HG02973 (cell line): ENCODE measurements at regions not wholly inside any gene's neighbourhood (a gene's known extent, or its start where the extent isn't known, plus 50 kb on each side); places are given as distances from the start of the nearest gene placed in this dataset.

Experiments
- ATAC-seq: cut with Tn5 transposase; IDR thresholded peaks from one replicate; pipeline ENCODE4 v1.9.1; 2021; ENCODE audit warnings: moderate library complexity; ENCODE audit not compliant: unreplicated experiment

DNA sequence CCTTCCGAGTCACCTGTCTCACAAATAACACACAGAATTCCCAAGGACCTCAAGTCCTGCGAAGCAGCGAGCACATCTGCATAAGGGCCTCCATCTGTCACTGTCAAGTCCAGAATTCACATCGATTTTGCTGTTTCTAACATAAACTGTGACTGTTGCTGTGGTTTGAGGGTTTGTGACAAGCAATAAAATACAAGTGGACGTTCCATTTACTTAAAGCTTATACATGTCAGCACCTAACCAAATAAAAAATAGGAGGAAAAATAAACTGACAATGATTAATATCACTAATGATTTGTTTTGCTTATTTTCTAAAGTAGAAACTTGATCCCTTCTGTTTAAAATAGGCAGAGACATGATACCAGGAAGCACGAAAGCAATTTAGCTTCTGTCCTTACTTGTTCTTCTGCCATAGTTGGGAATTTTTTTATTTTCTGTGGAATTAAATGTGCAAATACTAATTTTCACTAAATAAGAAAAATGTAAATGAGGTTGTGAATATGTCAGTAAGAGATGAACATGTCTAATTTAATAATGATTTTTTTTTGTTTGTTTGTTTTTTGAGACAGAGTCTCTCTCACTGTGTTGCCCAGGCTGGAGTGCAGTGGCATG, 279.1 kb downstream of the FGF9 start:
- ATAC-seq, result no peak

DNA sequence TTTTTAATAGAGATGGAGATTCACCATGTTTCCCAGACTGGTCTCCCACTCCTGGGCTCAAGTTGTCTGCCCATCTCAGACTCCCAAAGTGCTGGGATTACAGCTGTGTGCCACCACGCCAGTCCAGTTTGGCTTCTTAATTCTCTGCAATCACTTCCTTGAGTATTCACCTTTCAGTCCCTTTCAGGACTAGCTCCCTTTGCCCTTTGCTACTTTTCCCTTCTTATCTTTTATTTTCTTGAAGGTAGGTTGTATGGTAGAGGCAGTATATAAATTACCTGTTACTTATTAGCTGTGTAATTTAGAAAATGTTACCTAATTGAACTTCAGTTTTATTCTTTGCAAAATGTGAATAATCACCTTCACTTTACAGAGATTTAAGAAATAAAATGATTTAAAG, 285.8 kb downstream of the FGF9 start:
- ATAC-seq, result no peak

DNA sequence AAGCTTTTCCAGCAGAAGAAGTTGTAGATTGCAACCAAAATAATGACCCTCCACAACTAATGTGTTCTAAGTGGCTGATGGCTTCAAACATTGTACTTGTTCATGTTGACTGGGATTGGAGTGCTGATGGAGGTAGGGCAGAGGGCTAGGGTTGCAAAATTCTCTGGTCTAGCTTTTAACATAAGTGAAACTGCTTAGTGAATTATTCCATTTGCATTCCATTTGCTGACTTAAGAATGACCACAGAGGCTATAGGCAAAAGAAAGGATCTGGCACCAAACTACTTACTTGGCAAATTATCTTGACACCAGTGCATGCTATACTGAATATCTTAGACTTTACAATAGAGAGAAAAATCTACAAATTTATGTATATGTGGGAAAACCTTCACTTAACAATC, 287.0 kb downstream of the FGF9 start:
- no peak for ATAC-seq

DNA sequence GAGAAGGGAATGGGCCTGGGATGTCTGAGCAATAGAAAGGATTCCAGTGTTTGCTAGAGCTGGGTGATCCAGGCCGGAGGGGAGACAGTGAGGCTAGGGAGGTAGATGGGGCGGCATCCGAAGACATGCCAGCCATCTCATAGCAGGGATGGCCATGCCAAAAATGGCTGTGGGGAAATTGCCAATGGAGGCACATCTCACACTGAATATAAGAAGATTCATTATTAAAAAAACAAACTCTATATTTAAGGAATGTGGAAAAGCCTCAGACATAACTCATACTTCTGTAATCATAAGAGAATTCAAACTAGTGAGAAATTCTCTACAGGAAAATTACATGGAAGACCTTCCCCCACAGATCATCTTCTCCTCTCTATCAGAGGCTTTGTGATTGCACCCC, 289.2 kb downstream of the FGF9 start:
- ATAC-seq, result no peak

DNA sequence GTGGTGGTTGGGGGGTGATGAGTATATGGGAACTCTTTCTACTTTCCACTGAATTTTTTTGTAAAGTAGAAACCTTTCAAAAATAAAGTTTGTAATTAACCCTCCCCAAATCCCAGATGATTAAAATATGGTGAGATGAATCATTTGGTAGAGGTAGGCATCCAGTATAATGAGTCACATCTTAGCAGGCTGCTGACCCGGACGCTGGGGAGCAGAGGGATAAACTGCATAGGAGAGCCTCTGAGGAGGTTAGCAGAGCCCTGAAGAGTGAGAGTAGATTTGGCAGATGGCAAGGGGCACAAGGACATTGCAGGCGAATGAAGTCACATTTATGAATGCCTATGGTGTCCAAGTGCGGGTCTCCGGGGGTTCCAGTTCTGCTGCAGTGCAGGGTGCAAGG, 293.8 kb downstream of the FGF9 start:
- ATAC-seq, result no peak

DNA sequence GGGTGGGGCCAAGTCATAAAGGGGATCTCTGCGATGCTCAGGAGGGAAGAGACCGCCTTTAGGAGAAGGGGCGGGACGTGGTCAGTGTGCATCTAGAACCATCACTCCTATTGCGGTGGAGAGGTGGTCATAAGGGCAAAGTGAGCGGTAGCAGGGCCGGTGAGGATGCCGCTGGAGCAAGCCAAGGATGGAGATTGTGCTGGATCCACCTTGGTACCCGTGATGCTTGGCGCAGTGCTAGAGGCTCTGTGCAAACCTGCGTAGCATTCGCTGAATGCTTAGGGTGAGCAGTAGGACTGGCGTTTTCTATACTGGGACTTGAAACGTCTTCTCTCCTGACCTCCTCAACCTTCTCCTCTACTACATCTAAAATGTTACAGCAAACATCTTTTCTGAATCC, 294.2 kb downstream of the FGF9 start:
- ATAC-seq, result no peak

DNA sequence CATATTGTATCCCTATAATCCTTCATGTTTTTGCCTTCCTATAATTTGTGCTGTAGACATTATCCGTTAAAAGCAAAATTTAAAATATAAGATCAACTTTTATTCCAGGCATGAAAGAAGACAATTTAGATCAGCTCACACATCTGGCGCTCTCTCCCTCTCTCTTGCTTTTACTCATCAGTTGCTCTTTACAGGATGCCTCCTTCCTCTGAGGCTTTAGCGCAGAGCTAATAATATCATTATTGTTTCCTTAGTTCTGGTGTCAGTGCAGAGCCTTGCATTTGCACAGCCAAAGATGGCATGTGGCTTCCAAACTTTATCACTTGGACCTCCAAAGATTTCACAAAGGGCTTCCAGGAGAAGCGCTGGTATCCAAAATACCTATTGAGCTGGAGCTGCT, 295.1 kb downstream of the FGF9 start:
- no peak for ATAC-seq

DNA sequence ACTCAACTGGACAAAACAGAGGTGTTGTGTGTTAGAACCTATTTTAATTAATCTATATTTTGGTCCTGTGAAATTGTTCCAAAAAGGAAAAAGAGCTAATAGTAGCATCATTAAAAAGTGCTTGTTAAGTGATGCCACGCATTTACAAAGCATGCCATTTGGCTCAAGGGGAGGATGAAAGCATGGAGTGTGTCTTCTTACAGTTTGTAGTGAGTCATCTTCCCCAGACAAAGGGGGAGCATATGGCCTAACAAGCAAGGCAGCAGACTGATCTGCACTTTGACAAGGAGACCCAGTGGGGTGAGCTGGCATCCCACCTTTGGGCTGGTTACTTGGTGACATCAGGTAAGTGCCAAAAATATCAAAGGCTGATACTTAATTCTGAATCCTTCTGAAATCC, 297.0 kb downstream of the FGF9 start:
- no peak for ATAC-seq

DNA sequence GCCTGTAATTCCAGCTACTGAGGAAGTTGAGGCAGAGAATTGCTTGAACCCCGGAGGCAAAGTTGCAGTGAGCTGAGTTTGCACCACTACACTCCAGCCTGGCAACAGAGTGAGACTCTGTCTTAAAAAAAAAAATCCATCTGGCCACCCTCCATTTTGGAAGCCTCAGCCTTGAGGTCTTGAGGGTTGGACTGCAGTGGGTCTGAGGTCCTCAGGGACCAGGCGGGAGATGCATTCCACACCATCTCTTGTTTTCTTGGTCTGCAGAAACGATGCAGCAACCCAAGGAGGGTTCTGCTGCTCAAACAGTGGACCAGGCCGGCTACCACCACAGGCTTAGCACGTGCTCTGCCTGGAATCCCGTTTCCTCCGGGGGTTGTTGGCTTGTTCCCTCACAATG, 299.3 kb downstream of the FGF9 start:
- ATAC-seq, result no peak

DNA sequence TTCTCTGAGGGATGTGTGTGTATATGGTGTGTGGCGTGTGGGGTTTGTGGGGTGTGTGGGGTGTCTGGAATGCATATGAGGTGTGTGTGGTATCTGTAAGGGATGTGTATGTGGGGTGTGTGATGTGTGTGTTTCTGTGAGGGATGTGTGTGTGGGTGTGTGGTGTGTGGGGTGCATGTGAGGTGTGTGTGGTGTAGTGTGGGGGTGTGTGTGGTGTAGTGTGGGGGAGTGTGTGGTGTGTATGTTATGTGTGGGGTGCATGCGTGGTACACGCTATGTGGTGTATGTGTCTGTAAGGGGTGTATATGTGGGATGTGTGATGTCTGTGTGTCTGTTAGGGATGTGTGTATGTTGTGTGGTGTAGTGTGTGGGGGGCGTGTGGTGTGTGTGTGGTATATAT, 300.0 kb downstream of the FGF9 start:
- no peak for ATAC-seq

DNA sequence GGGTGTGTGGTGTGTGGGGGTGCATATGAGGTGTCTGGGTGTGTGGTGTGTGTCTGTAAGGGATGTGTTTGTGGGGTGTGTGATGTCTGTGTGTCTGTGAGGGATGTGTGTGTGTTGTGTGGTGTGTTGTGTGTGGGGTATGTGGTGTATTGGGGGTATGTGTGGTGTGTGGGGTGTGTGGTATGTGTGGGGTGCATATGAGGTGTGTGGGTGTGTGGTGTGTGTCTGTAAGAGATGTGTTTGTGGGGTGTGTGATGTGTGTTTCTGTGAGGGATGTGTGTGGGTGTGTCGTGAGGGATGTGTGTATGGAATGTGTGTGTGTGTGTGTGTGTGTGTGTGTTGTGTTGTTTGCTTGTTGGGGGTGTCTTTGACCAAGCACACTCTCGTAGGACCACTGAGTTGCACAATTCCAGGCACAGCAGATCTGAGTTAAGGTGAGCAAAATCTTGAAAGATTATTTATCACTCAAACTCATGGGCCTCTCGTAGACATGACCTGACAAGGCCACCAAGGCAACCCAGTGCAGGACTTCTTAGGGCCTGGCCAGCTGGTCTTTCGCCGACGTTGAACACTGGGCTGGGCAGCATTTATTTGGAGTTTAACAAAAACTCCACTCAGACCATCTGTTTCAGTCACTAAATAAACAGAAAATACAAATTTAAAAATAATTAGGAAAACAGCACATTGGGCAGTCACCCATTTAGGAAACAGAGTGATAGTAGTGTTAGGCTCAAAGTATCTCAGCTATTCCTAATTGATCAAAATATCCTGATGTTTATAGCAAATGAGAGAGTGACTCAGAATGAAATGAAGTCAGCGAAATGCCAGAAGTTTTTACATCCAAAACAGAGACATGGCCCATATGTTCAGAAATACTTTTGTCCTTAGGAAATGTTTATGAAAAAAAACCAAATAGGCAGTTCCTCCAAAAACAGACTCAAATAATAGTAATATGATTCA, 301.1 kb downstream of the FGF9 start:
- no peak for ATAC-seq

DNA sequence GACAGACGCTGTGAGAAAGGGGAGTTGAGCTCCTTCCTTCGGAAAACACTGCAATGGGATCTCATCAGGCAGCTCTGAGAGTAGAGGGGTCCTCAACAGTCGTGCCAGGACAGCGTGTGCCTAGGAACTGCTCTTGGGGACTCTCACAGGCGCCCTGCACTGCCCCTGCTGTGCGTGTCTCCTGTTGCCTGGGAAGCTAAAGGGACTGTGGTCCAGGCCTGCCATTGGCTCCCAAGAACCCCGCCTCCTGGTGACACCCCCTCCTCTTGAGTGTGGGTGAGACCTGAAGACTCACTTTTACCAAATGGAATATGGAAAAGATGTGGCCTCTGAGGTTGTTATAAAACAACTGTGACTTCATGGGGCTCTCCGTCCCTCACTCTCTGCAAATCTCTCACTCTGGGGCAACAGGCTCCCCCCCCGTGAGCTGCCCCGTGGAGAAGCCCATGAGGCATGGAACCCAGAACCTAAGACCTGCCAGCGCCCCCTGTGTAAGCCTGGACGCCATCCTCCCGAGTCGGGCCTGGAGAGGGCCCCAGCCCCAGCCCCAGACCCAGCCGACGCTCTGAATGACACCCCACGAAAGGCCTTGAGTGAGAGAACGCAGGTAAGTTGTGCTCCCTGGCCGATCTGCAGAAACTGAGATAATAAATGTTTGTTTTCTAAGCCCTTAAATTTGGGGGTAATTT, 302.7 kb downstream of the FGF9 start:
- no peak for ATAC-seq

DNA sequence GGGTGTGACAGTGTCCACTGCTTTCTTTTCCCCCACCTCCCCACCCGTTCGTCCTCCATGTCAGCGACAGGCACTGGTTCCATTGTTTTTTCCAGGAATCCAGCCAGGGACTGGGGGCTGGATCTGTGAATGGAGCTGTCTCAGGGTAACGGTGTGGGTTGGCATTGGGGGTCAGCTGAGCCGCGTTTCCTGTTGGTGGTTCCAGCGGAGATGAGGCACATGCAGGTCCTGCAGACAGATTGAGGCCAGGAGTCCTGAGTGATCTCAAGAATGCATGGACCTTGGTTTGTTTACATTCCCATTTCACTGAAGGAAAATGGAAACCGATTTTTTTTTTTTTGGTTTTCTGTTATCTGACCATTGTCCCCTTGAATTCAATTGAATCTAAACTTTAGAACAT, 303.9 kb downstream of the FGF9 start:
- no peak for ATAC-seq

DNA sequence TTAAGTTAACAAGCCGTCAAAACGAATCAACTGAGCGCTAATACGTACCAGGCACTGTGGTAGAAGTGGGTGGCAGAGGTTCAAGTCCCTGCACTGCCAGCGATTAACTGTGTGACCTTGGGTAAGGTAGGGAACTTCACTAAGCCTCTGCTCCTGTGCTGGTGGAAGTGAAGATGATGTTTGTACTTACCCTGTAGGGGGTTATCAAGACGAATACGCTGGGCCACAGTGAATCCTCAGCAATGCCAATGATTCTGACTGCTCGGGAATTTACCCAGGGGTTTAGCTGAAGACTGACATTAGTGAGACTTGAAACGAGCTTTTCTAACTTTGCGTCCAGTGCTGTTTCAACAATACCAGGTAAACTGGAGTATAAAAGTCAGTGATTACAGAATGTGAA, 305.3 kb downstream of the FGF9 start:
- no peak for ATAC-seq

DNA sequence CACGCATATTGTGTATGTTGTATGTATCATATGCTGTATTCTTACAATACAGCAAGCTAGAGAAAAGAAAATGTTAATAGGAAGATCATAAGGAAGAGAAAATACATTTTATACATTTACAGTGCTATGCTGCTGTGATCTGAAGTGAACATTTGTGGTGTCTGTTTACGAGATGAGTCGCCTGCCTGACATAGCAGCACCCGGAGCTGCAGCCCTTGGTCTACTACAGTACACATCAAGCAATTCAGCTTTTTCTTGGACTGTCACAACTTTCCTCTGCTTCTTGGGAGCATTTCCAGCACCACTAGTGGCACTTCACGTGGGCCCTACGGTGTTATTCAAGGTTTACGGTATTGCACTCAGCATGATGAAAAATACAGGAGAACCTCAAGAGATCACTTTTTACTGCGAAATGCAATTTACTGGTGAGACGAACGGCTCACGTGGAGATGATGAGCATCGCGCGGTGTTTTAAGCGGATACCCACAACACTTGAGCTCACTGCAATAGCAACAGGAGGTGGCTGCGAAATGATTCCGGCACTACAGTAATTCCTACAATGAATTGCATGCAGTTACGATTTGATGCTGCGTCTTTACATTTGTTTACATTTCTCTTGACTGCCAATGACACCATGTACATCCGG, 308.4 kb downstream of the FGF9 start:
- ATAC-seq, result no peak

DNA sequence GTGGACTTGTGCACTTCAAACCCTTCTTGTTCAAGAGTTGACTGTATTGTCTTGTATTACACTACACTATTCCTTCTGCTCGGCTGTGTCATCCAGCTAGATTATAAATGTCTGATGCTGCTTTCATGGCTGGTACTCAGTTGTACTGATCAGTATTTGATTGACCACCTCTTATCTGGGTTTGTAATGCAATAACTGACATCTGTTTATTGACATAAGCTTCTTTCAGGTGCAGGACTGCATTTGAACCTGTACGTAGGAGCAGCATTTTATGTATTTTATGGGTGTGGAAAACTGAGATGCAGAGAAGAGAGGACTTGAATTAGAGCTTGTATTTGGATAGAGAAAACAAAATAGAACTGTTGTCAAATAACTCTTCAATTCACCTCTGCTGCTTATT, 309.2 kb downstream of the FGF9 start:
- no peak for ATAC-seq

DNA sequence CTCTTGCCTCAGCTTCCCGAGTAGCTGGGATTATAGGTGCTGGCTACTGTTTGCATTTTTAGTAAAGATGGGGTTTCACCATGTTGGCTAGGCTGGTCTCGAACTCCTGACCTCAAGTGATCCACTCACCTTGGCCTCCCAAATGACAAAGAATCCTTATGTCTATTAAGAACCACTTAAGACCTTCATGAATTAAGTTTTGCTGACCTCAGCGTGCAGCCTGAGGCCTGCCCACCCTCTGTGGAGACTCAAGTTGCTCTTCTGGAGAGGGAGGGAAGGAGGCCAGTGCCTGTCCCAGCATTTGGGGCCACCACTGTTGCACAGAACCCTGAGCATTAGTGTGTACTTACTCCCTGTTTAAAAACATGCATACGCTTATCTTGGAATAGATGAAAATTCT, 313.3 kb downstream of the FGF9 start:
- no peak for ATAC-seq

DNA sequence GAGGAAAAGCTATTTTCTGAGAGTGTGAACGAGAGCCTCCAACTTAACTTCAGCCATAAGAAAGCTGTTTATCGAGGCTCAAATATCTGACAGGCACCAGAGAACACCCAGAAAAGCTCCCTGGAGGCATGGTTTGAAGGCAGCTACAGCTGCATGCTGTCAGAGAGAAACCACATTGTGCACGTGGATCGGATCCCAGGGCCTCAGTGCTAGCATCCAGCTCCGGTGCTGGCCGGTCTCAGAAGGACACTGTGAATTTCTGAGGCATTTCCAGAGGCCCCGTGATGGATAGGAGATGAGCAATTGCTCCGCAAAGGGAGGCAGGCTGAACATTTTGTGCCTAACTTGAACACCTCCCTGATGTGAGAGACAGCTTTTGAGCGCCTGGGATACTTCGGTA, 315.7 kb downstream of the FGF9 start:
- ATAC-seq, result no peak

DNA sequence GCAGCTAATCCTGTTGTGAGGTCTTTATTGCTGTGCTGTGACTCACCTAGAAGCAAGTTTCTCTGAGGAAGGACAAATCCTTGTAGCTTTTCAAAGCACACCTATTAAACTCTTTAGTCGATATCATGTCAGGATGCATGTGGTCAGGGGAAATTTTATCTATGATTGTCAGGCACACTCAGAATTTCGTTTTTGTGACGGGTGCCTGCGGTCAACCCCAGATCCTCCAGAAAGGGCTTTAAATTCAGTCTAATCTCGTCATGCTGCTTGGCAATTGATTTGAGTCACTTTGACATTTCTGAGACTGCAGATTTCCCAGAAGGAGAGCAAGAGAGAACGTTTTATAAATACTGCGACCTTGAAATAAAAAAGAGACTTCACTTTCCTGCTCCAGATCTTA, 316.9 kb downstream of the FGF9 start:
- no peak for ATAC-seq

DNA sequence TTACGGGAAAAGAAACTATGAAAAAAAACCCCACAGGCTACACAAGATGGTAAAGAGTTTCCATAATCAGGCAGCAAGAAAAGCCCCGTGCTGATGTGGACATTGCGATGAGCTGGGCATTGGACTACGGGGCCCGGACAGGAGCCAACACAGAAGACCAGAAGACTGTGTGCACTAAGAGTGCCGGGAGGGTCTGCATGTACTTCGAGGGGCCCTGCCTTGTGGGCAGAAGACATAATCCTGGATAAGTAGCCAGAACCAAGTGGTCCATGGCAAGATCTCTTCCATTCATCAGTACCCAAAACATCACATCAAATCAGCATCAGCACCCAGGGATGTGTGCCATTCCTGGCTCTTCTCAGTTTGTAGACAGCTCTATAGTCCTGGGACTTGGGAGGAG, 317.8 kb downstream of the FGF9 start:
- ATAC-seq, result no peak

DNA sequence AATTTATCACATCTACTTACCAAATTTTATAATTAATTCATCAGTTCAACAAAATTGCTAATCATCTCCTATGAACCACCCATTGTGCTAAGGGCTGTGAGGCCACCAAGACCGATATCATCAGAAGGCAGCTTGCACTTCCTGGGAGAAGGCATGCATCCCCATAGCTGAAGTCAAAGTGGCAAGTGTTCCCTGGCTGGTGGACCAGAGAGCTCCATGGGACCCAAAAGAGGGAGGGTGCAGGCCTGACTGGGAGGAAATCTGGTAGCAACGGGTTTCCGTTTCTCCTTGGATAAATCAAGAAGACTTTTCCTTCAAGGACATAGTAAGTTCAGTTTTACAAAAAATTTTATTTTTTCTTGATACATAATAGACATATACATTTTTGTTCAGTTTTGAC, 325.2 kb downstream of the FGF9 start:
- no peak for ATAC-seq

DNA sequence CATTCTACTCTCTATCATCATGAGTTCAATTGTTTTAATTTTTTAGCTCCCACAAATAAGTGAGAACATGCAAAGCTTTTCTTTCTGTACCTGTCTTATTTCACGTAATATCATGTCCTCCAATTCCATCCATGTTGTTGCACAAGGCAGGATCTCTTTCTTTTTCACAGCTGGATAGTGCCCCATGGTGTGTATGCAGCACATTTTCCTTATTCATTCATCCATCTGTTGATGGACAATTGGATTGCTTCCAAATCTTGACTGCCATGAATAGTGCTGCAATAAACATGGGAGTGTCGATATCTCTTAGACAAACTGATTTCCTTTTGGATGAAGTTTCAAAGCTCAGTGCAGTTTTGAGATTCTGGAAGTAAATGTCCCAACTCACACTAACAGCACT, 326.9 kb downstream of the FGF9 start:
- ATAC-seq, result no peak
